Esophagus squamous epithelium (tissue), 5 donors: ENCODE measurements at regions not wholly inside any gene's neighbourhood (a gene's known extent, or its start where the extent isn't known, plus 50 kb on each side); places are given as distances from the start of the nearest gene placed in this dataset.

Experiments used
- DNase-seq: peaks from one replicate; lab custom pipeline; 2025; lab: John Stamatoyannopoulos, UW
- H3K27ac ChIP-seq, 4 donors: fragments of 200-600 bp; sonication (generic); one replicate each; pipeline ENCODE4 v1.5.1; 2016 to 2019; ENCODE audit warnings: mild to moderate bottlenecking in 1 of 4
- H3K27me3 ChIP-seq, 4 donors: fragments of 200-600 bp; sonication (generic); 1 replicate in 3 of 4; 2 replicates in 1 of 4; pipeline versions ENCODE4 v1.5.1 to v1.6.0; 2017 to 2021; ENCODE audit warnings: antibody characterized with exemption in 1 of 4
- H3K36me3 ChIP-seq, 3 donors: fragments of 200-600 bp; sonication (generic); one replicate each; pipeline ENCODE4 v1.5.1; 2016 to 2019
- H3K4me1 ChIP-seq, 3 donors: fragments of 200-600 bp; sonication (generic); one replicate each; pipeline ENCODE4 v1.5.1; 2017 to 2019
- H3K4me3 ChIP-seq, 4 donors: fragments of 200-600 bp; sonication (generic); 1 replicate in 3 of 4; 2 replicates in 1 of 4; pipeline ENCODE4 v1.5.1; 2016 to 2019; ENCODE audit warnings: mild to moderate bottlenecking in 2 of 4, moderate library complexity in 1 of 4
- H3K9me3 ChIP-seq, 3 donors: fragments of 200-600 bp; sonication (generic); one replicate each; pipeline ENCODE4 v1.5.1; 2016 to 2019
- CTCF ChIP-seq, 6 experiments: fragments of 450-650 bp in 4 of 6; fragments of 200-600 bp in 2 of 6; sonication (generic) in 2 of 6; IDR thresholded peaks; one replicate each; pipeline ENCODE4 v1.5.1; 2016 to 2019; ENCODE audit warnings: antibody characterized with exemption in 6 of 6, mild to moderate bottlenecking in 4 of 6, moderate library complexity in 4 of 6
- POLR2A ChIP-seq, 4 donors: fragments of 450-650 bp; IDR thresholded peaks; one replicate each; pipeline ENCODE4 v1.6.1; 2017; ENCODE audit warnings: antibody characterized with exemption in 4 of 4, mild to moderate bottlenecking in 4 of 4, moderate library complexity in 3 of 4
- WGBS, 2 donors: methylation state at CpG; one replicate each; pipeline ENCODE4 v1.1.5; 2018; 5-methylcytosine and 5-hydroxymethylcytosine counted together
- intact Hi-C: fragments of 100-400 bp; cut with DNase I; formaldehyde crosslinking; loops from one replicate; pipeline ENCODE4 v1.15.0; 2022
- donor health status: DM: yes; HTN: yes; CAD: no.

- Histone ChIP-seq H3K4me1 (no peaks in the 10 kb centered on the region), H3K27ac (no peak overlapping the region), H3K9me3 (no peaks in the 10 kb centered on the region), H3K36me3 (no peaks in the 10 kb centered on the region), H3K4me3 (no peak overlapping the region), H3K27me3 (peaks cover 0 to 54% (median 1%) of the 10 kb centered on the region in 4 donors)
- TF ChIP-seq POLR2A (IDR thresholded peaks at IDR 0.05), result no peak
- peak; percentile 49 to 76 (median 58) for TF ChIP-seq CTCF (IDR thresholded peaks at IDR 0.05)
- intact Hi-C loops, result no loop called here
- 10 to 11% methylated on average over 7 of the region's 7 CpGs for WGBS, 2 donors
- DNase-seq, result no peak
Observed at GRCh38 chr14:62126879-62127478, 364.8 kb downstream of the SNAPC1 start.

DNA sequence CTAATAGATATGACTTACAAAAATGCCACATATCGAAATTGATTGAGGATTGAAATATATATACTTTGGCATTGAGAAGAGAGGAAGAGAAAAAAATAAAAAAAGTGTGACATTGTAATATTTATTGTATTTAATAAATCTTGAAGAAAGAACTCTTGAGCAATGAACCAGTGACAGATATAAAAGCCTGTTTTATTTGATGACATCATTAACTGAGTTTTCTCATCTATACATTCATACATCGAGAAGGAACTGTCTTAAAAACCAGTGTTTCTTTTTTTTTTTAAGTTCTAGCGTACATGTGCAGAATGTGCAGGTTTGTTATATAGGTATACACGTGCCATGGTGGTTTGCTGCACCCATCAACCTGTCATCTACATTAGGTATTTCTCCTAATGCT lies 368.2 kb downstream of the SNAPC1 start:
- Histone ChIP-seq H3K9me3 (no peaks in the 10 kb centered on the region), H3K27ac (no peak overlapping the region), H3K4me3 (no peak overlapping the region), H3K36me3 (no peaks in the 10 kb centered on the region), H3K4me1 (no peaks in the 10 kb centered on the region), H3K27me3 (peaks cover 0 to 61% (median 1%) of the 10 kb centered on the region in 4 donors)
- intact Hi-C loops, result no loop called here
- no peak for DNase-seq
- TF ChIP-seq CTCF (IDR thresholded peaks at IDR 0.05) (no peak), POLR2A (IDR thresholded peaks at IDR 0.05) (no peak)
- 68 to 72% methylated on average over 4 of the region's 4 CpGs for WGBS, 2 donors

- H3K9me3 ChIP-seq, result no peaks in the 10 kb centered on the region
- intact Hi-C loops, result no loop called here
- H3K4me3 ChIP-seq, result no peak overlapping the region
- no peak overlapping the region for H3K27ac ChIP-seq
- peaks cover 0 to 44% (median under 1%) of the 10 kb centered on the region in 4 donors for H3K27me3 ChIP-seq
- no peaks in the 10 kb centered on the region for H3K36me3 ChIP-seq
- no peaks in the 10 kb centered on the region for H3K4me1 ChIP-seq
- no peak for DNase-seq
- TF ChIP-seq CTCF (IDR thresholded peaks at IDR 0.05) (no peak), POLR2A (IDR thresholded peaks at IDR 0.05) (no peak)
- 13 to 23% methylated on average over 1 of the region's 1 CpG for WGBS, 2 donors
Observed at GRCh38 chr14:62133776-62134550, 371.7 kb downstream of the SNAPC1 start.

DNA sequence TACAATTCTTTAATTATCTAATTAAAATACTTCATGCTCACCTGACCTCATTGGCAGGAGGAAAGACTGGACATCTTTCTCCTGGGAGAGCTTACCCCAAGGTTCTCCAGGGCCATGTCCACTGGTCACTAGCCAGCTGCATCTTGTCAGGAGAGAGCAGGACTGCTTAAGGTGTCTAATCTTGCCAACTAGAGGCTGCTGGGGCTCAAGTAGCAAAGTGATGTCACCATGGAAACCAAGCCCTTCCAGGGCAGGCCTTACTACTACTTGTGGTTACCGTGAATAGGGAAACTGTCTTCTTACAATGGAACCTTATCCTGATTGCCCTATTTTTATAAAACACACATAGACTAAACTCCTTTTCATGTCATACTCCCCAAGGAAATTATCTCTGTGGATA lies 376.4 kb downstream of the SNAPC1 start:
- intact Hi-C loops, result no loop called here
- Histone ChIP-seq H3K27ac (no peak overlapping the region), H3K36me3 (no peaks in the 10 kb centered on the region), H3K9me3 (no peaks in the 10 kb centered on the region), H3K4me3 (no peak overlapping the region), H3K4me1 (no peaks in the 10 kb centered on the region), H3K27me3 (peaks cover 0 to 23% (median 0%) of the 10 kb centered on the region in 4 donors)
- no peak for DNase-seq
- 6 to 25% methylated on average over 1 of the region's 1 CpG for WGBS, 2 donors
- no peak for TF ChIP-seq CTCF (IDR thresholded peaks at IDR 0.05)
- no peak for TF ChIP-seq POLR2A (IDR thresholded peaks at IDR 0.05)

DNA sequence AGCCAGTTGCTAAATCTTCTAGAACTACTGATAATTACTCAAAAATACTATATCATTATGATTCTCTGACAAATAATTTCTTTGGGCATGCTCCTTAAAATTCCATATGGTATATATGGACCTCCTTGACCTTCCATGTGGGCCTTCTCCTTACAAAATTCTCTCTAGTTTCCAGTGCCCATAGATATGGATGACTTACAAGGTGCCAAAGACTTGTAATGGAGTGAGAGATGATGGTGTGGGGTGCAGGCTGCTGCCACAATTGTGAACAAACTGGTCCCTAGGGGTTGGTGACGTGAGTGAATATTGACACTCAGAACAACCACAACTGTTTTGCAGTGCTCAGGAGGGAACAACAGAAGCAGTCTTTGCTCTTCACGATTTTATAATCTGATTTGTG lies 378.9 kb downstream of the SNAPC1 start:
- intact Hi-C loops, result no loop called here
- TF ChIP-seq POLR2A (IDR thresholded peaks at IDR 0.05), result no peak
- TF ChIP-seq CTCF (IDR thresholded peaks at IDR 0.05), result no peak
- 79 to 83% methylated on average over 2 of the region's 2 CpGs for whole genome bisulfite sequencing, 2 donors
- Histone ChIP-seq H3K4me3 (no peak overlapping the region), H3K9me3 (no peaks in the 10 kb centered on the region), H3K36me3 (no peaks in the 10 kb centered on the region), H3K4me1 (no peaks in the 10 kb centered on the region), H3K27ac (no peak overlapping the region), H3K27me3 (peaks cover 0 to 7% (median 0%) of the 10 kb centered on the region in 4 donors)
- no peak for DNase-seq
